WERI-Rb-1 (cell line): ENCODE measurements at regions not wholly inside any gene's neighbourhood (a gene's known extent, or its start where the extent isn't known, plus 50 kb on each side); places are given as distances from the start of the nearest gene placed in this dataset.

Source experiments
- DNase-seq: peaks from one replicate; pipeline ENCODE4 v3.0.0-alpha.2; 2020
- H3K27ac ChIP-seq: fragments of 250-450 bp; sonication (Bioruptor Pico); 2 replicates; pipeline ENCODE4 v1.5.1; 2020; ENCODE audit warnings: mild to moderate bottlenecking, moderate library complexity
- H3K27me3 ChIP-seq: fragments of 250-450 bp; sonication (Bioruptor Pico); 2 replicates; pipeline ENCODE4 v1.5.1; 2021; ENCODE audit warnings: mild to moderate bottlenecking, low read depth, moderate library complexity; ENCODE audit not compliant: insufficient read depth, severe bottlenecking
- H3K36me3 ChIP-seq: fragments of 250-450 bp; sonication (Bioruptor Pico); 2 replicates; pipeline ENCODE4 v1.5.1; 2020; ENCODE audit warnings: mild to moderate bottlenecking, moderate library complexity
- H3K4me3 ChIP-seq: 2 replicates; pipeline ENCODE4 v1.5.1; 2011; ENCODE audit warnings: low read depth, mild to moderate bottlenecking, control low read depth, low read length
- H3K9me3 ChIP-seq: fragments of 250-450 bp; sonication (Bioruptor Pico); 2 replicates; pipeline ENCODE4 v1.5.1; 2021; ENCODE audit warnings: mild to moderate bottlenecking, moderate library complexity; ENCODE audit not compliant: severe bottlenecking
- TF ChIP-seq, protein P1 (sequence below): IDR thresholded peaks from 2 replicates; pipeline ENCODE4 v1.5.1; 2011; ENCODE audit warnings: low read depth, mild to moderate bottlenecking, control low read depth, inconsistent platforms, low read length

DNA sequence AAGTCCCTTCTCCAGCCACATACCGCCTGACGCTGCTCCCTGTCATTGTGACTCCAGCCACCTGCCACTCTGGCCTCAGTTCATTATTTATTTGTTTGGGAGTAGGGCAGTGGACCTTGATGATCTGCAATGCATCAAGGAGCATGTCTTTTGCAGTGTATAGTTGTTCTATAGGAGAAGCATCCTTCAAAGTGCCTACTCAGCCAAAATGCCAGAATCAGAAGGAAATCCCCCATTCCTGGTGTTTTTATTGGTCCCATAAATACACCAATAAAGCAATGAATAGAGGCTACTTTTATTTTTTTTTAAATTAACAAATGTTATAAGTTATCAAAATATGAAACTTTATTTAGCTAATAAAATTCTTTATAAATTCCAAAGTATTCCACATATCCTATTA, 123.8 kb upstream of the NSMCE3 start:
- TF ChIP-seq, protein P1, sequence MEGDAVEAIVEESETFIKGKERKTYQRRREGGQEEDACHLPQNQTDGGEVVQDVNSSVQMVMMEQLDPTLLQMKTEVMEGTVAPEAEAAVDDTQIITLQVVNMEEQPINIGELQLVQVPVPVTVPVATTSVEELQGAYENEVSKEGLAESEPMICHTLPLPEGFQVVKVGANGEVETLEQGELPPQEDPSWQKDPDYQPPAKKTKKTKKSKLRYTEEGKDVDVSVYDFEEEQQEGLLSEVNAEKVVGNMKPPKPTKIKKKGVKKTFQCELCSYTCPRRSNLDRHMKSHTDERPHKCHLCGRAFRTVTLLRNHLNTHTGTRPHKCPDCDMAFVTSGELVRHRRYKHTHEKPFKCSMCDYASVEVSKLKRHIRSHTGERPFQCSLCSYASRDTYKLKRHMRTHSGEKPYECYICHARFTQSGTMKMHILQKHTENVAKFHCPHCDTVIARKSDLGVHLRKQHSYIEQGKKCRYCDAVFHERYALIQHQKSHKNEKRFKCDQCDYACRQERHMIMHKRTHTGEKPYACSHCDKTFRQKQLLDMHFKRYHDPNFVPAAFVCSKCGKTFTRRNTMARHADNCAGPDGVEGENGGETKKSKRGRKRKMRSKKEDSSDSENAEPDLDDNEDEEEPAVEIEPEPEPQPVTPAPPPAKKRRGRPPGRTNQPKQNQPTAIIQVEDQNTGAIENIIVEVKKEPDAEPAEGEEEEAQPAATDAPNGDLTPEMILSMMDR, result no peak
- no peak overlapping the region for H3K27ac ChIP-seq
- no peak overlapping the region for H3K4me3 ChIP-seq
- peaks cover 66% of the 10 kb centered on the region for H3K27me3 ChIP-seq
- no peak for DNase-seq
- no peaks in the 10 kb centered on the region for H3K36me3 ChIP-seq
- peaks cover 5% of the 10 kb centered on the region for H3K9me3 ChIP-seq

DNA sequence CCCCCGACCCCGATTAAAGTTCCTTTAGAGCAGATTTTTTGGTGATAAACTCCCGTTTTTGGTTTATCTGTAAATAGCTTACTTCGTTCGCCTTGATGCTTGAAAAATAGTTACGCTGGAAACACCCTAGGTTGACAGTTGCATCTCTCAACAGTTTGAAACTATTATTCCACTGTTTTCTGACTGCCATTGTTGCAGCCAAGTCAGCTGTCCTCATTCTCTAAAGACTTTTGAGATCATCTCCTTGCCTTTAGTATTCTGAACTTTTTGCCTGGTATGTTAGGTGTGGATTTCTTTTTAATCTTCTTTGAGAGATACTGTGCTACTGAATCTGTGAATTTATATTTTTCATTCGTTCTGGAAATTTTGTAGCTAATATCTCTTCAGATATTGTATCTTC, 122.7 kb upstream of the NSMCE3 start:
- Histone ChIP-seq H3K27me3 (peaks cover 56% of the 10 kb centered on the region), H3K27ac (no peak overlapping the region), H3K4me3 (no peak overlapping the region), H3K9me3 (peaks cover 5% of the 10 kb centered on the region), H3K36me3 (no peaks in the 10 kb centered on the region)
- no peak for DNase-seq
- TF ChIP-seq, protein P1, result no peak

DNA sequence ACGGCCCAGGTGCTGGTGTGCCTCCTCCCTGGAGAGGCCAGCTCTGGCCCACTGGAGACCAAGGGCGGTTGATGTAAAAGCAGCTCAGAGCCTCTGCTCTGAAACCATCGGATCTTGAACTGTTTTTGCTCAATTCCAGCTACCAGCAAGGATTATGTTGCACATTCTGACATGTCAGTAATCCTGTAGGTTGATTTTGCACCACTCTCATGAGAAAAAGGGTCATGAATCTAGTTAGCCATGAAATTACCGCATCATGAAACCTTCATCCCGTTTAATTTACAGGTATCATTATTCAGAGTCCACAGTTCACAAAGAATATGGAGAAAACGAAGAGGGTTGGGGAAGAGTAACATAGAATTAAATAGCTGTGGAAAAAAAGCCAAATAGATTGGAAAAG, 120.4 kb upstream of the NSMCE3 start:
- H3K27me3 ChIP-seq, result peaks cover 59% of the 10 kb centered on the region
- no peaks in the 10 kb centered on the region for H3K36me3 ChIP-seq
- TF ChIP-seq, protein P1, result no peak
- no peak overlapping the region for H3K4me3 ChIP-seq
- no peak for DNase-seq
- peaks cover 5% of the 10 kb centered on the region for H3K9me3 ChIP-seq
- no peak overlapping the region for H3K27ac ChIP-seq

DNA sequence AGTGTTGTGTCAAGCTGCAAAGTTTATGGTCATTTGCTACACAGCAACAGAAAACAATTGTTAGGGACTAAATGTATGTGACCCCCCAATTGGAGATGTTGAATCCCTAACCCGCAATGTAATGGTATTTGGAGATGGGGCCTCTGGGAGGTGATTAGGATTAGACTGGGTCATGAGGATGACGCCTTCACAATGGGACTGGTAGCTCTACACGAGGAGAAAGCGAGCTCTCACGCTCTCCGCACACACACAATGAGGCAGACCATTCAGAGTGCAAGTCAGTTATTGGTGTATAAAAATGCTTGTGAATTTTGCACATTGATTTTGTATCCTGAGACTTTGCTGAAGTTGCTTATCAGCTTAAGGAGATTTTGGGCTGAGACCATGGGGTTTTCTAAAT, 116.9 kb upstream of the NSMCE3 start:
- H3K27me3 ChIP-seq, result peaks cover 71% of the 10 kb centered on the region
- DNase-seq, result no peak
- H3K36me3 ChIP-seq, result no peaks in the 10 kb centered on the region
- no peak overlapping the region for H3K27ac ChIP-seq
- no peaks in the 10 kb centered on the region for H3K9me3 ChIP-seq
- TF ChIP-seq, protein P1, result no peak
- H3K4me3 ChIP-seq, result no peak overlapping the region

DNA sequence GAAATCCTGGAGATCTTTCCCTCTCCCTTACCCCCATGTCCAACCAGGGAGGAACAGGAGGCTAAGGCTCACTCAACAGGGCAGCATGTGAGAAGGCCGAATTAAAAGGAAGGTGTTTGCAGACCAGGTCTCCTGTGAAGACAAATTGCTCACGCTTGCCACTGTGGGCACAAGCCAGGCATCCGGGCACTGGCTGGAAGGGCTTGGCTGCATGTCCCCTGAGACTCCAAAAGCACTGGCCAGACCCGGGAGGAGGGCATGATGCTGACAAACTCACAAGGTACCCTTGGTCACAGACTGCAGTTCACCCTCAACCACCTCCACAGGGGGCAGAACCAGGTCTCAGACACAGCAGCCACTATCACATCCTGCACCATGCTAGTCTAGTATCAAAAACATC, 113.7 kb upstream of the NSMCE3 start:
- H3K4me3 ChIP-seq, result no peak overlapping the region
- H3K36me3 ChIP-seq, result no peaks in the 10 kb centered on the region
- no peaks in the 10 kb centered on the region for H3K9me3 ChIP-seq
- H3K27me3 ChIP-seq, result peaks cover 74% of the 10 kb centered on the region
- TF ChIP-seq, protein P1, result no peak
- H3K27ac ChIP-seq, result no peak overlapping the region
- no peak for DNase-seq

DNA sequence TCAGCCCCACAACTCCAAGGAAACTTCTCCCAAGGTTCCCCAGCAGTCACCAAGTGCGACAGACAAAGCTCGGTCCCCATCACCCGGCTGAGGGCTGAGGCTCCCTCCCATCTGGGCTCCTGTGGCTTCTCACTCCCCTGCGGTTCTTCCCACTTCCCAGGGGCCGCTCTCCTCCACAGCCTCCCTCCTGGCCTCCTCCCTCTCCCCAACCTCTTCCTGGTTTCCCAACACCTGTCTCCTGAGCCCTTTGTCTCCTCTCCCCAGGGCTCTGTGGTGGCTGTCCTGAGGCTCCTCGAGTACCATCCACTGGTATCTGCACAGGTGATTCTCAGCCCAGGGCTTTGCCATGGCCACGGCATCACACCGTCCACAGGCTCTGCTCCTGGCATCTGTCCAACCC, 113.2 kb upstream of the NSMCE3 start:
- peaks cover 79% of the 10 kb centered on the region for H3K27me3 ChIP-seq
- H3K36me3 ChIP-seq, result no peaks in the 10 kb centered on the region
- H3K27ac ChIP-seq, result no peak overlapping the region
- DNase-seq, result no peak
- H3K9me3 ChIP-seq, result no peaks in the 10 kb centered on the region
- TF ChIP-seq, protein P1, result no peak
- H3K4me3 ChIP-seq, result no peak overlapping the region
